A549 (cell line): ENCODE measurements at regions not wholly inside any gene's neighbourhood (a gene's known extent, or its start where the extent isn't known, plus 50 kb on each side); places are given as distances from the start of the nearest gene placed in this dataset.

ENCODE experiments used
- CHD2 ChIP-seq: fragments of 150-350 bp; IDR thresholded peaks from 2 replicates; pipeline ENCODE4 v1.6.1; 2014; ENCODE audit warnings: low read length; ENCODE audit not compliant: partially characterized antibody
- EHMT2 ChIP-seq: fragments of 200-600 bp; sonication (generic); IDR thresholded peaks from 2 replicates; pipeline ENCODE4 v1.6.1; 2016; ENCODE audit warnings: antibody characterized with exemption, low read depth, mild to moderate bottlenecking, moderate library complexity
- KDM1A ChIP-seq: fragments of 200-600 bp; sonication (generic); IDR thresholded peaks from 2 replicates; pipeline ENCODE4 v1.6.1; 2016; ENCODE audit warnings: low read depth, mild to moderate bottlenecking
- NFE2L2 ChIP-seq: fragments of 150-350 bp; conservative IDR thresholded peaks from 2 replicates; pipeline ENCODE4 v1.6.1; 2014; ENCODE audit warnings: low read length
- PHF8 ChIP-seq: fragments of 200-600 bp; sonication (generic); IDR thresholded peaks from 2 replicates; pipeline ENCODE4 v1.6.1; 2016; ENCODE audit warnings: low read depth, mild to moderate bottlenecking, antibody characterized with exemption, moderate library complexity, borderline replicate concordance
- POLR2A ChIP-seq: IDR thresholded peaks from 2 replicates; pipeline ENCODE4 v1.6.1; 2012; ENCODE audit warnings: mild to moderate bottlenecking, low read length
- RARB ChIP-seq: fragments of 250-450 bp; sonication (Bioruptor Pico); IDR thresholded peaks from 2 replicates; pipeline ENCODE4 v1.8.0; 2021; ENCODE audit warnings: mild to moderate bottlenecking, moderate library complexity
- REST ChIP-seq: fragments of 200-600 bp; sonication (generic); IDR thresholded peaks from 2 replicates; pipeline ENCODE4 v1.6.1; 2016; ENCODE audit warnings: antibody characterized with exemption, mild to moderate bottlenecking, moderate library complexity
- RFX5 ChIP-seq: fragments of 450-650 bp; IDR thresholded peaks from 2 replicates; pipeline ENCODE4 v1.7.1; 2014; ENCODE audit warnings: antibody characterized with exemption, mild to moderate bottlenecking, moderate library complexity
- SMC3 ChIP-seq: fragments of >200 bp; sonication (Bioruptor Twin); formaldehyde crosslinking; IDR thresholded peaks from 3 replicates; pipeline ENCODE4 v1.6.1; 2018; ENCODE audit warnings: inconsistent platforms
- TF ChIP-seq, protein P1 (sequence below): fragments of >200 bp; sonication (Bioruptor Twin); formaldehyde crosslinking; IDR thresholded peaks from 3 replicates; pipeline ENCODE4 v1.5.1; 2016
- TF ChIP-seq, protein P2 (sequence below): fragments of 250-450 bp; sonication (Bioruptor Pico); IDR thresholded peaks from 2 replicates; pipeline ENCODE4 v1.5.0; 2021; ENCODE audit warnings: mild to moderate bottlenecking, moderate library complexity, borderline replicate concordance
- TF ChIP-seq, protein P3 (sequence below): IDR thresholded peaks from 2 replicates; pipeline ENCODE4 v1.6.1; 2012

DNA sequence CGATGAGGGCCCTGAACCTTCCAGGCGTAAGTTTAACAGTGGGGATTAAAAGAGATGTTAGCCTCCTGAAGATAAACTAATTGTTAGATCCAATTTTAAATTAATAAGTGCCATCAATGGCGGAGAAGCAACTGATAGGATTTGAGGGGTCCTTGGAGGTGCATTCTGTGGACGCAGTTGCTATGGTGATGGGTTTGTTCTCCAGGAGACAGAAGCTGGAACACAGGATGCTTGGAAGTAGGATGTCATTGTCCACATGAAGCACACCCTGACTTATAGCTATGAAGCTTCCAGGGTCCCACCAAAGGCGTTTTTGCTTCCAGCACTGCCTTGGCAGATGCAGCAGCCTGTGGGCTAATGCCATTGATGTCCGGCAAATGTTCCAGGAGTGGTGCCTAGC, 331.0 kb upstream of the IL12A start:
- TF ChIP-seq SMC3 (no peak), RARB (no peak), EHMT2 (no peak), RFX5 (no peak), POLR2A (no peak), CHD2 (no peak), NFE2L2 (no peak), REST (no peak), PHF8 (no peak), KDM1A (no peak)
- TF ChIP-seq, protein P1, sequence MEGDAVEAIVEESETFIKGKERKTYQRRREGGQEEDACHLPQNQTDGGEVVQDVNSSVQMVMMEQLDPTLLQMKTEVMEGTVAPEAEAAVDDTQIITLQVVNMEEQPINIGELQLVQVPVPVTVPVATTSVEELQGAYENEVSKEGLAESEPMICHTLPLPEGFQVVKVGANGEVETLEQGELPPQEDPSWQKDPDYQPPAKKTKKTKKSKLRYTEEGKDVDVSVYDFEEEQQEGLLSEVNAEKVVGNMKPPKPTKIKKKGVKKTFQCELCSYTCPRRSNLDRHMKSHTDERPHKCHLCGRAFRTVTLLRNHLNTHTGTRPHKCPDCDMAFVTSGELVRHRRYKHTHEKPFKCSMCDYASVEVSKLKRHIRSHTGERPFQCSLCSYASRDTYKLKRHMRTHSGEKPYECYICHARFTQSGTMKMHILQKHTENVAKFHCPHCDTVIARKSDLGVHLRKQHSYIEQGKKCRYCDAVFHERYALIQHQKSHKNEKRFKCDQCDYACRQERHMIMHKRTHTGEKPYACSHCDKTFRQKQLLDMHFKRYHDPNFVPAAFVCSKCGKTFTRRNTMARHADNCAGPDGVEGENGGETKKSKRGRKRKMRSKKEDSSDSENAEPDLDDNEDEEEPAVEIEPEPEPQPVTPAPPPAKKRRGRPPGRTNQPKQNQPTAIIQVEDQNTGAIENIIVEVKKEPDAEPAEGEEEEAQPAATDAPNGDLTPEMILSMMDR, result no peak
- TF ChIP-seq, protein P2, sequence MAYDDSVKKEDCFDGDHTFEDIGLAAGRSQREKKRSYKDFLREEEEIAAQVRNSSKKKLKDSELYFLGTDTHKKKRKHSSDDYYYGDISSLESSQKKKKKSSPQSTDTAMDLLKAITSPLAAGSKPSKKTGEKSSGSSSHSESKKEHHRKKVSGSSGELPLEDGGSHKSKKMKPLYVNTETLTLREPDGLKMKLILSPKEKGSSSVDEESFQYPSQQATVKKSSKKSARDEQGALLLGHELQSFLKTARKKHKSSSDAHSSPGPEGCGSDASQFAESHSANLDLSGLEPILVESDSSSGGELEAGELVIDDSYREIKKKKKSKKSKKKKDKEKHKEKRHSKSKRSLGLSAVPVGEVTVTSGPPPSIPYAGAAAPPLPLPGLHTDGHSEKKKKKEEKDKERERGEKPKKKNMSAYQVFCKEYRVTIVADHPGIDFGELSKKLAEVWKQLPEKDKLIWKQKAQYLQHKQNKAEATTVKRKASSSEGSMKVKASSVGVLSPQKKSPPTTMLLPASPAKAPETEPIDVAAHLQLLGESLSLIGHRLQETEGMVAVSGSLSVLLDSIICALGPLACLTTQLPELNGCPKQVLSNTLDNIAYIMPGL (CRISPR knock-in tag), result no peak
- TF ChIP-seq, protein P3, sequence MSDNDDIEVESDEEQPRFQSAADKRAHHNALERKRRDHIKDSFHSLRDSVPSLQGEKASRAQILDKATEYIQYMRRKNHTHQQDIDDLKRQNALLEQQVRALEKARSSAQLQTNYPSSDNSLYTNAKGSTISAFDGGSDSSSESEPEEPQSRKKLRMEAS, result no peak
